GM12878 (cell line): ENCODE measurements at regions not wholly inside any gene's neighbourhood (a gene's known extent, or its start where the extent isn't known, plus 50 kb on each side); places are given as distances from the start of the nearest gene placed in this dataset.

Experiments
- ATAC-seq: fragments of 200-7000 bp; cut with Tn5 transposase; 3 replicates; pipeline ENCODE4 v1.9.1; 2020; ENCODE audit warnings: mild to moderate bottlenecking, moderate library complexity
- BruUV-seq: library from RNA; stranded (reverse); fragments of 400-500 nt; replicated peaks from 2 replicates; lab custom pipeline; 2021; lab: Mats Ljungman, UMichigan
- CTCF ChIA-PET: fragments of 300-600 bp; sonication (Branson Sonifier 250); formaldehyde crosslinking; extraction: SDS; loops from one replicate; lab custom pipeline; 2021; ENCODE audit warnings: inconsistent platforms; lab: Yijun Ruan, JAX
- POLR2A ChIA-PET: fragments of 350-600 bp; formaldehyde crosslinking; extraction: SDS; loops from one replicate; lab custom pipeline; 2021; ENCODE audit warnings: inconsistent platforms; lab: Charles Lee
- RAD21 ChIA-PET: fragments of 300-600 bp; sonication (Branson Sonifier 250); formaldehyde crosslinking; loops from one replicate; lab custom pipeline; 2023; ENCODE audit warnings: antibody characterized with exemption; ENCODE audit not compliant: unreplicated experiment; lab: Charles Lee
- SMC1A ChIA-PET: fragments of 300-600 bp; sonication (Branson Sonifier 250); formaldehyde crosslinking; loops from one replicate; lab custom pipeline; 2023; ENCODE audit not compliant: unreplicated experiment, uncharacterized antibody; lab: Charles Lee
- DNase-seq: peaks from one replicate; pipeline ENCODE4 v3.0.0-alpha.2; 2011; ENCODE audit warnings: low read depth, low spot score
- FAIRE-seq: peaks from 3 replicates; lab custom pipeline; 2011; peaks lifted over from hg19 to GRCh38; lab: Jason Lieb, UNC
- H2AFZ ChIP-seq: 2 replicates; pipeline ENCODE4 v1.6.0; 2011; ENCODE audit warnings: low read depth, low read length, control low read depth; ENCODE audit not compliant: control insufficient read depth
- H3K27ac ChIP-seq: 2 replicates; pipeline ENCODE4 v1.5.1; 2011; ENCODE audit warnings: control low read depth; ENCODE audit not compliant: control insufficient read depth, insufficient read depth
- H3K27me3 ChIP-seq, 2 experiments: replicated peaks in 1 of 2; 2 replicates each; pipeline versions ENCODE4 v1.6.0 to v1.6.1; 2011; ENCODE audit warnings: low read length in 1 of 2; ENCODE audit not compliant: control insufficient read depth in 2 of 2, insufficient read depth in 2 of 2
- H3K36me3 ChIP-seq, 2 experiments: 2 replicates each; pipeline ENCODE4 v1.5.1; 2011; ENCODE audit warnings: low read length in 1 of 2; ENCODE audit not compliant: control insufficient read depth in 2 of 2, insufficient read depth in 2 of 2
- H3K4me1 ChIP-seq: 2 replicates; pipeline ENCODE4 v1.6.1; 2011; ENCODE audit warnings: mild to moderate bottlenecking, low read length, moderate library complexity, mixed read lengths; ENCODE audit not compliant: control insufficient read depth, insufficient read depth
- H3K4me2 ChIP-seq: 2 replicates; pipeline ENCODE4 v1.6.0; 2011; ENCODE audit warnings: control low read depth; ENCODE audit not compliant: control insufficient read depth, insufficient read depth
- H3K4me3 ChIP-seq: fragments of 200-600 bp; sonication (generic); 2 replicates; pipeline ENCODE4 v1.5.1; 2016
- H3K79me2 ChIP-seq: 2 replicates; pipeline ENCODE4 v1.6.0; 2011; ENCODE audit warnings: low read length; ENCODE audit not compliant: control insufficient read depth, insufficient read depth
- H3K9ac ChIP-seq: 2 replicates; pipeline ENCODE4 v1.8.0; 2011; ENCODE audit warnings: low read length, control low read depth, mixed read lengths; ENCODE audit not compliant: control insufficient read depth, insufficient read depth
- H3K9me3 ChIP-seq: replicated peaks from 3 replicates; pipeline ENCODE4 v1.5.1; 2011; ENCODE audit warnings: mild to moderate bottlenecking, low read length; ENCODE audit not compliant: control insufficient read depth, insufficient read depth
- H4K20me1 ChIP-seq: 2 replicates; pipeline ENCODE4 v1.6.0; 2011; ENCODE audit not compliant: control insufficient read depth, insufficient read depth
- GABPA ChIP-seq: IDR thresholded peaks from 2 replicates; pipeline ENCODE4 v1.6.1; 2014; ENCODE audit warnings: antibody characterized with exemption, low read depth, mild to moderate bottlenecking, inconsistent platforms
- NR2C2 ChIP-seq: IDR thresholded peaks from 2 replicates; pipeline ENCODE4 v1.6.1; 2011; ENCODE audit warnings: borderline replicate concordance, low read depth; ENCODE audit not compliant: control insufficient read depth, insufficient read length
- ZBTB4 ChIP-seq: fragments of 450-650 bp; formaldehyde crosslinking; IDR thresholded peaks from 2 replicates; pipeline ENCODE4 v1.4.0; 2022; ENCODE audit warnings: mild to moderate bottlenecking, moderate library complexity
- ZZZ3 ChIP-seq: IDR thresholded peaks from 2 replicates; pipeline ENCODE4 v1.6.1; 2011; ENCODE audit warnings: low read depth; ENCODE audit not compliant: control insufficient read depth, insufficient read length
- WGBS: methylation state at CpG from one replicate; pipeline ENCODE4 v1.1.6; 2016; ENCODE audit warnings: low lambda C conversion rate; ENCODE audit not compliant: insufficient replicate concordance, insufficient coverage; ENCODE audit errors: missing lambda C conversion rate; 5-methylcytosine and 5-hydroxymethylcytosine counted together
- in situ Hi-C: fragments of 300-500 bp; cut with MboI; formaldehyde crosslinking; loops from 9 replicates; pipeline ENCODE4 v1.14.3; 2018; ENCODE audit warnings: mixed read lengths
- intact Hi-C: fragments of 100-400 bp; cut with micrococcal nuclease; formaldehyde crosslinking; loops from one replicate; pipeline ENCODE4 v1.14.2; 2022; ENCODE audit not compliant: unreplicated experiment
- TF ChIP-seq, protein P1 (sequence below): fragments of 450-650 bp; formaldehyde crosslinking; IDR thresholded peaks from 2 replicates; pipeline ENCODE4 v1.4.0; 2020; ENCODE audit warnings: mild to moderate bottlenecking, moderate library complexity

DNA sequence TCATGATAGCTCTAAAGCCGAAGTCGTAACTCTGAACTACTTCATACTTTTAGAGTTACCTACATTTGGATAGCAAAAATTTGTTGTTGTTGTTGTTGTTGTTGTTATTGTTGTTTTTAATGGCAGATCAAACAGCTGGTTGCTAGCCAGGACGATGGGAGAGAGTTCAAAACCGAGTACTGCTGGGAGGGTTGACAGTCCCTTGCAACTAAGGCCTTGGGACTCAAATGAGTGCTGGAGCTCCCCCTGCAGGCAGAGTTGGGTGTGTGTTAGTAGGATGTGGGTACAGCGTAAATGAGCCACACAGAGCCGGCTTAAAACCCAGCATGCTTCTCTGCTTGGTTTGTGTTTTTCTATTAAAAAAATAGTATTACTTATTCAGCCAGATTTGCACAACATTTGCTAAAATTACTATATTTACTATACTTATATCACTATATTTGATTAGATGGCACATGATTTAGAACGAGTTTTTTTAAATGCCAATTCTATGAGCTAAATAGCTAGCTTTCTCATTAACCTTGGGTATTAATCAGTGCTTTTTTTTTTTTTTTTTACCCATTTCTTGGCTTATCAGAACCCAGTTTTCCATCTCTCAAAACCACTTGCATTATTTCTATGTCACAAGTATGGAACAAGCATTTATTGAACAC lies 129.2 kb upstream of the SYT6 start (continued):
- no peak for TF ChIP-seq ZBTB4 (CRISPR knock-in tag)

GRCh38 chr1:114278911-114279310 lies 125.2 kb upstream of the SYT6 start:
- ChIA-PET RAD21 (no interaction called here), SMC1A (interaction anchor here (0.5 to 1.2 kb wide), 2 partner anchors 64 to 300 kb away, joined by 3 to 4 read pairs; no protein-coding TSS in a partner anchor), CTCF (interaction anchor here (0.7 to 10.9 kb wide), 3 partner anchors 9 to 301 kb away, joined by 3 to 235 read pairs (median 4); partner anchors contain the start of gene OLFML3)
- H2AFZ ChIP-seq, result no peak overlapping the region
- in situ Hi-C loops, result loop anchor here (5.0 to 10.0 kb wide), 2 partner anchors 297 to 444 kb away; no protein-coding TSS in a partner anchor
- FAIRE-seq, result no peak
- H3K4me3 ChIP-seq, result no peak overlapping the region
- WGBS, result 10% methylated on average over 3 of the region's 3 CpGs
- DNase-seq, result no peak
- no peak overlapping the region for H3K4me2 ChIP-seq
- H3K27me3 ChIP-seq, result no peaks in the 10 kb centered on the region; a peak in 1 of 4 replicates
- H4K20me1 ChIP-seq, result no peaks in the 10 kb centered on the region
- no peak for TF ChIP-seq ZZZ3
- no peak for TF ChIP-seq GABPA
- TF ChIP-seq NR2C2, result no peak
- TF ChIP-seq, protein P1, sequence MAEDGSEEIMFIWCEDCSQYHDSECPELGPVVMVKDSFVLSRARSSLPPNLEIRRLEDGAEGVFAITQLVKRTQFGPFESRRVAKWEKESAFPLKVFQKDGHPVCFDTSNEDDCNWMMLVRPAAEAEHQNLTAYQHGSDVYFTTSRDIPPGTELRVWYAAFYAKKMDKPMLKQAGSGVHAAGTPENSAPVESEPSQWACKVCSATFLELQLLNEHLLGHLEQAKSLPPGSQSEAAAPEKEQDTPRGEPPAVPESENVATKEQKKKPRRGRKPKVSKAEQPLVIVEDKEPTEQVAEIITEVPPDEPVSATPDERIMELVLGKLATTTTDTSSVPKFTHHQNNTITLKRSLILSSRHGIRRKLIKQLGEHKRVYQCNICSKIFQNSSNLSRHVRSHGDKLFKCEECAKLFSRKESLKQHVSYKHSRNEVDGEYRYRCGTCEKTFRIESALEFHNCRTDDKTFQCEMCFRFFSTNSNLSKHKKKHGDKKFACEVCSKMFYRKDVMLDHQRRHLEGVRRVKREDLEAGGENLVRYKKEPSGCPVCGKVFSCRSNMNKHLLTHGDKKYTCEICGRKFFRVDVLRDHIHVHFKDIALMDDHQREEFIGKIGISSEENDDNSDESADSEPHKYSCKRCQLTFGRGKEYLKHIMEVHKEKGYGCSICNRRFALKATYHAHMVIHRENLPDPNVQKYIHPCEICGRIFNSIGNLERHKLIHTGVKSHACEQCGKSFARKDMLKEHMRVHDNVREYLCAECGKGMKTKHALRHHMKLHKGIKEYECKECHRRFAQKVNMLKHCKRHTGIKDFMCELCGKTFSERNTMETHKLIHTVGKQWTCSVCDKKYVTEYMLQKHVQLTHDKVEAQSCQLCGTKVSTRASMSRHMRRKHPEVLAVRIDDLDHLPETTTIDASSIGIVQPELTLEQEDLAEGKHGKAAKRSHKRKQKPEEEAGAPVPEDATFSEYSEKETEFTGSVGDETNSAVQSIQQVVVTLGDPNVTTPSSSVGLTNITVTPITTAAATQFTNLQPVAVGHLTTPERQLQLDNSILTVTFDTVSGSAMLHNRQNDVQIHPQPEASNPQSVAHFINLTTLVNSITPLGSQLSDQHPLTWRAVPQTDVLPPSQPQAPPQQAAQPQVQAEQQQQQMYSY (CRISPR knock-in tag), result no peak
- TF ChIP-seq, all 136 proteins: peak for 0
- Histone ChIP-seq H3K4me1 (no peaks in the 10 kb centered on the region), H3K36me3 (no peaks in the 10 kb centered on the region), H3K9me3 (no peaks in the 10 kb centered on the region), H3K79me2 (no peaks in the 10 kb centered on the region), H3K9ac (no peak overlapping the region), H3K27ac (no peak overlapping the region)
- no TSS peak for BruUV-seq
- intact Hi-C loops, result no loop called here
- ATAC-seq, result no peak
- POLR2A ChIA-PET, result interaction anchor here (0.8 kb wide), 1 partner anchor 16 kb away, joined by 3 read pairs; no protein-coding TSS in a partner anchor
